ENCODE measurements at regions not wholly inside any gene's neighbourhood (a gene's known extent, or its start where the extent isn't known, plus 50 kb on each side); places are given as distances from the start of the nearest gene placed in this dataset.

DNA sequence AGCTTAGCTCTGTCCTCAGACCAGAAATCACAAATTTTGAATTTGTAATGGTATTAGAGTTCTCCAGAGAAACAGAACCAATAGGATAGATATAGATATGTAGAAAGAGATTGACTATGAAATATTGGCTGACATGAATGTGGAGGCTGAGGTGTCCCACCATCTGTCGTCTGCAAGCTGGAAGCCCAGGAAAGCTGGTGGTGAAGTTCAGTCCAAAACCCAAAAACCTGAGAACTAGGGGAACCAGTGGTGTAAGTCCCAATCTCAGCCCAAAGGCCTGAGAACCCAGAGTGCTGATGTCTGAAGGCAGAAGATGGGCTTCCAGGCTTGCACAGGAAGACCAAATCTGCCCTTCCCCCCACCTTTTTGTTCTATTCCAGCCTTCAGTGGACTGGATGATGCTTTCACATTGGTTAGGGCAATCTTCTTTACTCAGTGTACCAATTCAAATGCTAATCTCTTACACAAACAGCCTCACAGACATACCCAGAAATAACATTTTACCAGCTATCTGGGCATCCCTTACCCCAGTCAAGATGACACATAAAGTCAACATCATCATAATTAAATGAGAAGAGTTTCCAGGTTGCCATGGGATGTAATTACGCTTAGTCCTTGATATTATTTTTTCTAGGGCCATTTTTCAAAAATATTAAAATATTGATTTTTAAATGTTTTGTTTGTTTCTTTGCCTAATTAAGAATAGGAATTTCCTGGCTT lies 570.8 kb downstream of the UTRN start:
- DNase-seq = no peak
- TF ChIP-seq POLR2A (IDR thresholded peaks at IDR 0.05; ENCODE audit: low read length) (no peak), GATA1 (IDR thresholded peaks at IDR 0.05; ENCODE audit: low read depth, low read length) (no peak)

- no peak for TF ChIP-seq POLR2A (IDR thresholded peaks at IDR 0.05; ENCODE audit: low read length)
- DNase-seq = no peak
Observed at GRCh38 chr6:144856622-144857021, 571.5 kb downstream of the UTRN start.

DNA sequence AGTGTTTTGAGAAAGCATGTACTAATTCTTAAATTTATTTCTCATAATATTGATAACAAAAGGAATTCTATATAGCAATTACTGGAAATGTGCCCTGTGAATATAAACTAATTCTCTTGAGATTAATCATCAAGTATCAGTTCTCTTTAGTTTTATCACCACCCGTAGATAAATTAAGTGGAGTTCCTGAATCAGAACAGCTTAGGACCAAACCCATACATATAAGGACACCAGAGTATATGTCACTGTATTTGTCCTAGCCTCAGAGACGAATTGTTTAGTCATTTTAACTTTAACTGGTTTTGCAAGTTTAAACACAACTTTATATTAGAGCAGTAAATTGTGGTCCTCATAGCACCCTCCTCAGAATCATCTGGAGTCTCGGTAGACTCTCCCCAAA lies 572.0 kb downstream of the UTRN start:
- TF ChIP-seq POLR2A (IDR thresholded peaks at IDR 0.05; ENCODE audit: low read length) (no peak), GATA1 (IDR thresholded peaks at IDR 0.05; ENCODE audit: low read depth, low read length) (no peak)
- no peak for DNase-seq

GRCh38 chr6:144862769-144863168 lies 577.6 kb downstream of the UTRN start:
- no peak for TF ChIP-seq GATA1 (IDR thresholded peaks at IDR 0.05; ENCODE audit: low read depth, low read length)
- TF ChIP-seq POLR2A (IDR thresholded peaks at IDR 0.05; ENCODE audit: low read length) = no peak

DNA sequence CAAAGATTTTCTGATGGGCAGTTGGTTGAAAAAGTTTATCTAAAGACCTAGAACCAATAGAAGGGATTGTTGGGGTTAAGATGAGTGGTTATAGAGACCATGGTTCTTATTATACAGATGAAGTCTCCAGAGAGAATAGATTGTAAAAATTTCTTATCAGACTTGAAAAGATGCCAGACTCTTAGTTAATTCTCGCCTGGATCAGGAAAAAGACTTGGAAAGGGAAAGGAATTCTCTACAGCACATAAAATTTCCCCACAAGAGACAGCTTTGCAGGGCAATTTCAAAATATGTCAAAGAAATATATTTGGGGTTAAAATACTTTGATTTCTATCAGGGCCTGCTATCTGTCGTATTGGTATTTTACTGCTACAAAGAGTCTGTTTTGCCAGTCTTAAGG lies 582.6 kb downstream of the UTRN start:
- TF ChIP-seq GATA1 (IDR thresholded peaks at IDR 0.05; ENCODE audit: low read depth, low read length) = no peak
- no peak for TF ChIP-seq POLR2A (IDR thresholded peaks at IDR 0.05; ENCODE audit: low read length)
- DNase-seq = no peak

More at GRCh38 chr6:144862769-144863168, 577.6 kb downstream of the UTRN start:
- DNase-seq = no peak

DNA sequence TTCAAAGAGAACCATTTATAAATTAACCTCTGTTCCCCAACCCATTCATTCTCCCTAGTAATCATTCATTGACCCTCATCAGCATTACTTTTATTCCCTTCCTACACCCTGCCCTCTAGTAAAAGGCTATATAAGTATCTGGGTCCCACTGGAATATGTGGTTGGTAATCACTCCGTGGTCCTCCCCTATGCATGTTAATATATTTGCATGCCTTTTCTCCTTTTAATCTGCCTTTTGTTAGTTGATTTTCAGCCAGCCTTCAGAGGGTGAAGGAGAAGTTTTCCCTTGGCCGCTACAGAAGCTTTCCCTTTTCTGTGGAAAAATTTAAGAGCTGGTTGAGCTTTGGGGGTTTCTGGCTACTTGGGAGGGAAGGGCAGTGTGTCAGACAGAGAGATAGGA lies 585.6 kb downstream of the UTRN start:
- TF ChIP-seq GATA1 (IDR thresholded peaks at IDR 0.05; ENCODE audit: low read depth, low read length) (no peak), POLR2A (IDR thresholded peaks at IDR 0.05; ENCODE audit: low read length) (no peak)
- DNase-seq = no peak

GRCh38 chr6:144873623-144874378 lies 588.7 kb downstream of the UTRN start:
- no peak for DNase-seq
- TF ChIP-seq GATA1 (IDR thresholded peaks at IDR 0.05; ENCODE audit: low read depth, low read length) (no peak), POLR2A (IDR thresholded peaks at IDR 0.05; ENCODE audit: low read length) (no peak)

DNA sequence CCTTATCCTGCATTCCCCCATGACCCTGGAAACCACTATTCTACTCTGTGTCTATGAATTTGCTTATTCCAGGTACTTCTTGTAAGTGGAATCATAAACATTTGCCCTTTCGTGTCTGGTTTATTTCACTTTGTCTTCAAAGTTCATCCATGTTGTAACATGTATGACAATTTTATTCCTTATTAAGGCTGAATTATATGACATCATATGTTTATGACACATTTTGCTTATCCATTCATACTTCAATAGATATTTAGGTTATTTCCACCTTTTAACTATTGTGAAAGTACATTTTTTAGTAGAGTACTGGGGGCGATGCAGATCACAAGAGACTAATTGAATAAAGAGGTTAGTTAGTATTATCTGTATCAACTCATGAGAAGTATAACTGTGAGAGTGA lies 591.6 kb downstream of the UTRN start:
- no peak for DNase-seq
- no peak for TF ChIP-seq GATA1 (IDR thresholded peaks at IDR 0.05; ENCODE audit: low read depth, low read length)
- no peak for TF ChIP-seq POLR2A (IDR thresholded peaks at IDR 0.05; ENCODE audit: low read length)

- TF ChIP-seq GATA1 (IDR thresholded peaks at IDR 0.05; ENCODE audit: low read depth, low read length) (no peak), POLR2A (IDR thresholded peaks at IDR 0.05; ENCODE audit: low read length) (no peak)
Observed at GRCh38 chr6:144877118-144877517, 592.0 kb downstream of the UTRN start.

GRCh38 chr6:144878577-144878976 lies 593.4 kb downstream of the UTRN start:
- DNase-seq = no peak
- TF ChIP-seq POLR2A (IDR thresholded peaks at IDR 0.05; ENCODE audit: low read length) = no peak
- TF ChIP-seq GATA1 (IDR thresholded peaks at IDR 0.05; ENCODE audit: low read depth, low read length) = no peak

More at GRCh38 chr6:144877118-144877517, 592.0 kb downstream of the UTRN start:
- DNase-seq = no peak

GRCh38 chr6:144879436-144879835 lies 594.3 kb downstream of the UTRN start:
- DNase-seq = no peak
- TF ChIP-seq POLR2A (IDR thresholded peaks at IDR 0.05; ENCODE audit: low read length) = no peak
- TF ChIP-seq GATA1 (IDR thresholded peaks at IDR 0.05; ENCODE audit: low read depth, low read length) = no peak

- TF ChIP-seq GATA1 (IDR thresholded peaks at IDR 0.05; ENCODE audit: low read depth, low read length) = no peak
- TF ChIP-seq POLR2A (IDR thresholded peaks at IDR 0.05; ENCODE audit: low read length) = no peak
- no peak for DNase-seq
Observed at GRCh38 chr6:144882425-144882824, 597.3 kb downstream of the UTRN start.

- no peak for TF ChIP-seq GATA1 (IDR thresholded peaks at IDR 0.05; ENCODE audit: low read depth, low read length)
- TF ChIP-seq POLR2A (IDR thresholded peaks at IDR 0.05; ENCODE audit: low read length) = no peak
- no peak for DNase-seq
Observed at GRCh38 chr6:144883915-144884314, 598.8 kb downstream of the UTRN start.

DNA sequence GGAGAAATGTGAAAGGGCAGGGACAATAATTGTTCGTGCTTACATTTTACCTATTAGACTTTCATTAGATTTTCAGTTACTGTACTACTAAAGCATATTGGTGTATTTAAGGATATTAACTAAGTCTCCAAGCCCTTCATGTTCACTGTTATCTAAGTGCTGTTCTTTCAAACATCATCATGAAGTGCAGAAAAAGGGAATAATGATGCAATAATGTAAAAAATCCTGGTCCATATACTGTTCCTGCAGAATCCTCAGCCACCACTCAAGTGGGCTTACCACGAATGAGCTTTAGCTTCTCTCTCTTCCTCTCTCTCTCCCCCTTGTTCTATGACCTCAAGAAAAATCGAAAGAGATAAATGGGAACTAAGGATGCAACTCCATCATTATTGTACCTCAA lies 600.7 kb downstream of the UTRN start:
- peak; percentile 20 to 35 for DNase-seq
- TF ChIP-seq GATA1 (IDR thresholded peaks at IDR 0.05; ENCODE audit: low read depth, low read length) (no peak), POLR2A (IDR thresholded peaks at IDR 0.05; ENCODE audit: low read length) (no peak)

DNA sequence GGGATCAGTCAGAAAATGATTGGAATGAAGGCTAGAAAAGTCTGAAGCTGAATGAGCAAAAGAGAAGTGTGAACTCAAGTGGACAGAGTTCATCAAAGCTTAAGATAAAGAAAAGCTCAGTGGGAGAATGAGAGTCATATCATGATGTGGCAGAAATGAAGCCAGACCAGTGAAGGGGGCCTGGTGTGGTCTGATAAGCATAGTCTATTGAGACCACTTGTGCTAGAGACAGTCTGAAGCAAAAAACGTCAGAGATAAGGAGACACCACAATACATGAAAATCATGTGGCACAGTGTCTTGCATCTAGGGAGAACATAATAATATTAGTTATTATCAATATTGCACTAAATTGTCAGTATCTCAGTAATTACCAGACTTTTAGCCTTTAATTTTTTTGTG lies 601.5 kb downstream of the UTRN start:
- peak; percentile 89 to 97 for DNase-seq
- TF ChIP-seq GATA1 (IDR thresholded peaks at IDR 0.05; ENCODE audit: low read depth, low read length) (peak; percentile 68), POLR2A (IDR thresholded peaks at IDR 0.05; ENCODE audit: low read length) (no peak)
